ENCODE measurements at regions not wholly inside any gene's neighbourhood (a gene's known extent, or its start where the extent isn't known, plus 50 kb on each side); places are given as distances from the start of the nearest gene placed in this dataset.

DNA sequence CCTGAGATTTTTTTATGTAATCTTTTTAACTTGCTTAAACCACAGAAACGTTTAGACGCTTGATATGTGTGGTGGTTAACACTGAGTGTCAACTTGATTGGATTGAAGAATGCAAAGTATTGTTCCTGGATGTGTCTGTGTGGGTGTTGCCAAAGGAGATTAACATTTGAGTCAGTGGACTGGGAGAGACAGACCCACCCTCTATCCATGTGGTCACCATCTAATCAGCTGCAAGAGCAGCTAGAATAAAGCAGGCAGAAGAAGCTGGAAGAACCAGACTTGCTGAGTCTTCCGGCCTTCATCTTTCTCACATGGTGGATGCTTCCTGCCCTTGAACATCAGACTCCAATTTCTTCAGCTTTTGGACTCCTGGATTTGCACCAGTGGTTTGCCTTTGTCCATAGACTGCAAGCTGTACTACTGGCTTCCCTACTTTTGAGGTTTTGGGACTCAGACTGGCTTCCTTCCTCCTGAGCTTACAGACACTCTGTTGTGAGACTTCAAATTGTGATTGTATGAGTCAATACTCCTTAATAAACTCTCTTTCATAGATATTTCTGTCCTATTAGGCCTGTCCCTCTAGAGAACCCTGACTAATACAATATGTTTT is 816.0 kb upstream of the CDH9 start:
- TF ChIP-seq, protein P1, sequence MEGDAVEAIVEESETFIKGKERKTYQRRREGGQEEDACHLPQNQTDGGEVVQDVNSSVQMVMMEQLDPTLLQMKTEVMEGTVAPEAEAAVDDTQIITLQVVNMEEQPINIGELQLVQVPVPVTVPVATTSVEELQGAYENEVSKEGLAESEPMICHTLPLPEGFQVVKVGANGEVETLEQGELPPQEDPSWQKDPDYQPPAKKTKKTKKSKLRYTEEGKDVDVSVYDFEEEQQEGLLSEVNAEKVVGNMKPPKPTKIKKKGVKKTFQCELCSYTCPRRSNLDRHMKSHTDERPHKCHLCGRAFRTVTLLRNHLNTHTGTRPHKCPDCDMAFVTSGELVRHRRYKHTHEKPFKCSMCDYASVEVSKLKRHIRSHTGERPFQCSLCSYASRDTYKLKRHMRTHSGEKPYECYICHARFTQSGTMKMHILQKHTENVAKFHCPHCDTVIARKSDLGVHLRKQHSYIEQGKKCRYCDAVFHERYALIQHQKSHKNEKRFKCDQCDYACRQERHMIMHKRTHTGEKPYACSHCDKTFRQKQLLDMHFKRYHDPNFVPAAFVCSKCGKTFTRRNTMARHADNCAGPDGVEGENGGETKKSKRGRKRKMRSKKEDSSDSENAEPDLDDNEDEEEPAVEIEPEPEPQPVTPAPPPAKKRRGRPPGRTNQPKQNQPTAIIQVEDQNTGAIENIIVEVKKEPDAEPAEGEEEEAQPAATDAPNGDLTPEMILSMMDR (conservative IDR thresholded peaks at IDR 0.05 in 1 of 2, IDR thresholded peaks at IDR 0.05 in 1 of 2; ENCODE audit: low read depth in 1 of 2, low read length in 2 of 2) = no peak
- TF ChIP-seq EZH2 (IDR thresholded peaks at IDR 0.05; ENCODE audit: low read length, missing control alignments) = no peak

Data from fibroblast of lung (primary cell).